ENCODE measurements at regions not wholly inside any gene's neighbourhood (a gene's known extent, or its start where the extent isn't known, plus 50 kb on each side); places are given as distances from the start of the nearest gene placed in this dataset.

GRCh38 chr21:15560383-15561056 is 169.3 kb upstream of the USP25 start:
- no peak overlapping the region for H3K4me3 ChIP-seq (ENCODE audit: low read depth, low read length)
- no peak overlapping the region for H3K9ac ChIP-seq (ENCODE audit: low read length)
- H3K27ac ChIP-seq (ENCODE audit: low read depth, low read length) = no peak overlapping the region
- no peaks in the 10 kb centered on the region for H3K36me3 ChIP-seq (ENCODE audit: control insufficient read depth, insufficient read depth, low read length)
- H3K4me1 ChIP-seq (ENCODE audit: control insufficient read depth, insufficient read depth, low read length) = peaks cover 26% of the 10 kb centered on the region
- peaks cover 4% of the 10 kb centered on the region; the same call in 1 of the 2 replicates for H3K9me3 ChIP-seq (ENCODE audit: control insufficient read depth, insufficient read depth, low read depth, low read length)
- H3K27me3 ChIP-seq (ENCODE audit: control insufficient read depth, insufficient read depth, low read length) = no peaks in the 10 kb centered on the region

GRCh38 chr21:15562748-15563147 is 167.0 kb upstream of the USP25 start:
- no peak overlapping the region for H3K27ac ChIP-seq (ENCODE audit: low read depth, low read length)
- H3K4me1 ChIP-seq (ENCODE audit: control insufficient read depth, insufficient read depth, low read length) = peaks cover 26% of the 10 kb centered on the region
- H3K9me3 ChIP-seq (ENCODE audit: control insufficient read depth, insufficient read depth, low read depth, low read length) = no peaks in the 10 kb centered on the region
- no peak overlapping the region for H3K9ac ChIP-seq (ENCODE audit: low read length)
- no peaks in the 10 kb centered on the region for H3K36me3 ChIP-seq (ENCODE audit: control insufficient read depth, insufficient read depth, low read length)
- H3K4me3 ChIP-seq (ENCODE audit: low read depth, low read length) = no peak overlapping the region
- H3K27me3 ChIP-seq (ENCODE audit: control insufficient read depth, insufficient read depth, low read length) = no peaks in the 10 kb centered on the region

- H3K27ac ChIP-seq (ENCODE audit: low read depth, low read length) = no peak overlapping the region
- peaks cover 20% of the 10 kb centered on the region for H3K4me1 ChIP-seq (ENCODE audit: control insufficient read depth, insufficient read depth, low read length)
- no peak overlapping the region for H3K9ac ChIP-seq (ENCODE audit: low read length)
- no peaks in the 10 kb centered on the region for H3K36me3 ChIP-seq (ENCODE audit: control insufficient read depth, insufficient read depth, low read length)
- no peaks in the 10 kb centered on the region for H3K9me3 ChIP-seq (ENCODE audit: control insufficient read depth, insufficient read depth, low read depth, low read length)
- no peaks in the 10 kb centered on the region for H3K27me3 ChIP-seq (ENCODE audit: control insufficient read depth, insufficient read depth, low read length)
- H3K4me3 ChIP-seq (ENCODE audit: low read depth, low read length) = no peak overlapping the region
Observed at GRCh38 chr21:15564907-15565306, 164.9 kb upstream of the USP25 start.

GRCh38 chr21:15566703-15567102 is 163.1 kb upstream of the USP25 start:
- Histone ChIP-seq H3K36me3 (ENCODE audit: control insufficient read depth, insufficient read depth, low read length) (no peaks in the 10 kb centered on the region), H3K27me3 (ENCODE audit: control insufficient read depth, insufficient read depth, low read length) (no peaks in the 10 kb centered on the region), H3K9ac (ENCODE audit: low read length) (no peak overlapping the region), H3K4me3 (ENCODE audit: low read depth, low read length) (no peak overlapping the region), H3K27ac (ENCODE audit: low read depth, low read length) (no peak overlapping the region), H3K4me1 (ENCODE audit: control insufficient read depth, insufficient read depth, low read length) (peaks cover 6% of the 10 kb centered on the region), H3K9me3 (ENCODE audit: control insufficient read depth, insufficient read depth, low read depth, low read length) (no peaks in the 10 kb centered on the region)

GRCh38 chr21:15567191-15567590 is 162.6 kb upstream of the USP25 start:
- H3K9me3 ChIP-seq (ENCODE audit: control insufficient read depth, insufficient read depth, low read depth, low read length) = no peaks in the 10 kb centered on the region
- no peak overlapping the region for H3K4me3 ChIP-seq (ENCODE audit: low read depth, low read length)
- H3K27me3 ChIP-seq (ENCODE audit: control insufficient read depth, insufficient read depth, low read length) = no peaks in the 10 kb centered on the region
- no peak overlapping the region for H3K9ac ChIP-seq (ENCODE audit: low read length)
- peaks cover 6% of the 10 kb centered on the region for H3K4me1 ChIP-seq (ENCODE audit: control insufficient read depth, insufficient read depth, low read length)
- no peaks in the 10 kb centered on the region for H3K36me3 ChIP-seq (ENCODE audit: control insufficient read depth, insufficient read depth, low read length)
- H3K27ac ChIP-seq (ENCODE audit: low read depth, low read length) = no peak overlapping the region

GRCh38 chr21:15568516-15568915 is 161.3 kb upstream of the USP25 start:
- Histone ChIP-seq H3K27me3 (ENCODE audit: control insufficient read depth, insufficient read depth, low read length) (no peaks in the 10 kb centered on the region), H3K9me3 (ENCODE audit: control insufficient read depth, insufficient read depth, low read depth, low read length) (no peaks in the 10 kb centered on the region), H3K36me3 (ENCODE audit: control insufficient read depth, insufficient read depth, low read length) (no peaks in the 10 kb centered on the region), H3K27ac (ENCODE audit: low read depth, low read length) (no peak overlapping the region), H3K9ac (ENCODE audit: low read length) (no peak overlapping the region), H3K4me3 (ENCODE audit: low read depth, low read length) (no peak overlapping the region), H3K4me1 (ENCODE audit: control insufficient read depth, insufficient read depth, low read length) (peaks cover 6% of the 10 kb centered on the region)

GRCh38 chr21:15586752-15587427 is 142.9 kb upstream of the USP25 start:
- Histone ChIP-seq H3K9me3 (ENCODE audit: control insufficient read depth, insufficient read depth, low read depth, low read length) (no peaks in the 10 kb centered on the region), H3K9ac (ENCODE audit: low read length) (no peak overlapping the region), H3K27me3 (ENCODE audit: control insufficient read depth, insufficient read depth, low read length) (no peaks in the 10 kb centered on the region), H3K36me3 (ENCODE audit: control insufficient read depth, insufficient read depth, low read length) (no peaks in the 10 kb centered on the region), H3K4me3 (ENCODE audit: low read depth, low read length) (no peak overlapping the region), H3K27ac (ENCODE audit: low read depth, low read length) (no peak overlapping the region), H3K4me1 (ENCODE audit: control insufficient read depth, insufficient read depth, low read length) (no peaks in the 10 kb centered on the region)

- no peaks in the 10 kb centered on the region for H3K36me3 ChIP-seq (ENCODE audit: control insufficient read depth, insufficient read depth, low read length)
- H3K9me3 ChIP-seq (ENCODE audit: control insufficient read depth, insufficient read depth, low read depth, low read length) = no peaks in the 10 kb centered on the region; the same call in 1 of the 2 replicates
- no peaks in the 10 kb centered on the region for H3K4me1 ChIP-seq (ENCODE audit: control insufficient read depth, insufficient read depth, low read length)
- H3K27ac ChIP-seq (ENCODE audit: low read depth, low read length) = no peak overlapping the region
- no peaks in the 10 kb centered on the region for H3K27me3 ChIP-seq (ENCODE audit: control insufficient read depth, insufficient read depth, low read length)
- H3K4me3 ChIP-seq (ENCODE audit: low read depth, low read length) = no peak overlapping the region
- H3K9ac ChIP-seq (ENCODE audit: low read length) = no peak overlapping the region
Observed at GRCh38 chr21:15592271-15592860, 137.4 kb upstream of the USP25 start.

- H3K27me3 ChIP-seq (ENCODE audit: control insufficient read depth, insufficient read depth, low read length) = no peaks in the 10 kb centered on the region
Observed at GRCh38 chr21:15592957-15593356, 136.8 kb upstream of the USP25 start.

GRCh38 chr21:15601390-15601789 is 128.4 kb upstream of the USP25 start:
- H3K4me3 ChIP-seq (ENCODE audit: low read depth, low read length) = no peak overlapping the region
- H3K27ac ChIP-seq (ENCODE audit: low read depth, low read length) = no peak overlapping the region
- H3K9ac ChIP-seq (ENCODE audit: low read length) = no peak overlapping the region

More at GRCh38 chr21:15592957-15593356, 136.8 kb upstream of the USP25 start:
- no peak overlapping the region for H3K4me3 ChIP-seq (ENCODE audit: low read depth, low read length)
- no peaks in the 10 kb centered on the region; the same call in 1 of the 2 replicates for H3K9me3 ChIP-seq (ENCODE audit: control insufficient read depth, insufficient read depth, low read depth, low read length)
- no peaks in the 10 kb centered on the region for H3K4me1 ChIP-seq (ENCODE audit: control insufficient read depth, insufficient read depth, low read length)
- H3K27ac ChIP-seq (ENCODE audit: low read depth, low read length) = no peak overlapping the region
- H3K9ac ChIP-seq (ENCODE audit: low read length) = no peak overlapping the region
- H3K36me3 ChIP-seq (ENCODE audit: control insufficient read depth, insufficient read depth, low read length) = no peaks in the 10 kb centered on the region

GRCh38 chr21:15604413-15604812 is 125.4 kb upstream of the USP25 start:
- Histone ChIP-seq H3K9me3 (ENCODE audit: control insufficient read depth, insufficient read depth, low read depth, low read length) (no peaks in the 10 kb centered on the region), H3K9ac (ENCODE audit: low read length) (no peak overlapping the region), H3K36me3 (ENCODE audit: control insufficient read depth, insufficient read depth, low read length) (no peaks in the 10 kb centered on the region), H3K4me1 (ENCODE audit: control insufficient read depth, insufficient read depth, low read length) (peaks cover 10% of the 10 kb centered on the region), H3K27me3 (ENCODE audit: control insufficient read depth, insufficient read depth, low read length) (no peaks in the 10 kb centered on the region), H3K27ac (ENCODE audit: low read depth, low read length) (no peak overlapping the region), H3K4me3 (ENCODE audit: low read depth, low read length) (no peak overlapping the region)

More at GRCh38 chr21:15601390-15601789, 128.4 kb upstream of the USP25 start:
- H3K36me3 ChIP-seq (ENCODE audit: control insufficient read depth, insufficient read depth, low read length) = no peaks in the 10 kb centered on the region
- H3K4me1 ChIP-seq (ENCODE audit: control insufficient read depth, insufficient read depth, low read length) = peaks cover 10% of the 10 kb centered on the region
- H3K9me3 ChIP-seq (ENCODE audit: control insufficient read depth, insufficient read depth, low read depth, low read length) = no peaks in the 10 kb centered on the region; the same call in 1 of the 2 replicates
- H3K27me3 ChIP-seq (ENCODE audit: control insufficient read depth, insufficient read depth, low read length) = no peaks in the 10 kb centered on the region
